ENCODE measurements at regions not wholly inside any gene's neighbourhood (a gene's known extent, or its start where the extent isn't known, plus 50 kb on each side); places are given as distances from the start of the nearest gene placed in this dataset.

GRCh38 chr4:187552781-187553180 lies 442.8 kb upstream of the ZFP42 start:
- Histone ChIP-seq H3K4me1 (ENCODE audit: control insufficient read depth, insufficient read depth, low read length, poor library complexity, severe bottlenecking) (peaks cover 4% of the 10 kb centered on the region), H3K27ac (ENCODE audit: low read depth, low read length, severe bottlenecking) (no peak overlapping the region), H3K9me3 (ENCODE audit: control insufficient read depth, low read length) (no peaks in the 10 kb centered on the region), H3K36me3 (ENCODE audit: control insufficient read depth, insufficient read depth, low read length) (no peaks in the 10 kb centered on the region), H3K4me3 (ENCODE audit: extremely low read depth, insufficient read depth, low read length, poor library complexity, severe bottlenecking) (no peak overlapping the region)
- WGBS, 2 experiments (ENCODE audit: insufficient coverage in 2 of 2): no CpG with 5 or more reads among the region's 4 CpGs

GRCh38 chr4:187555174-187555573 lies 440.4 kb upstream of the ZFP42 start:
- Histone ChIP-seq H3K4me1 (ENCODE audit: control insufficient read depth, insufficient read depth, low read length, poor library complexity, severe bottlenecking) (peaks cover 9% of the 10 kb centered on the region), H3K36me3 (ENCODE audit: control insufficient read depth, insufficient read depth, low read length) (no peaks in the 10 kb centered on the region)

GRCh38 chr4:187558391-187558790 lies 437.2 kb upstream of the ZFP42 start:
- H3K9me3 ChIP-seq (ENCODE audit: control insufficient read depth, low read length): no peaks in the 10 kb centered on the region
- H3K4me3 ChIP-seq (ENCODE audit: extremely low read depth, insufficient read depth, low read length, poor library complexity, severe bottlenecking): no peak overlapping the region
- no CpG with 5 or more reads among the region's 1 CpG for WGBS, 2 experiments (ENCODE audit: insufficient coverage in 2 of 2)
- H3K4me1 ChIP-seq (ENCODE audit: control insufficient read depth, insufficient read depth, low read length, poor library complexity, severe bottlenecking): peaks cover 7% of the 10 kb centered on the region
- no peak overlapping the region for H3K27ac ChIP-seq (ENCODE audit: low read depth, low read length, severe bottlenecking)
- no peaks in the 10 kb centered on the region for H3K36me3 ChIP-seq (ENCODE audit: control insufficient read depth, insufficient read depth, low read length)

More at GRCh38 chr4:187555174-187555573, 440.4 kb upstream of the ZFP42 start:
- Histone ChIP-seq H3K9me3 (ENCODE audit: control insufficient read depth, low read length) (no peaks in the 10 kb centered on the region), H3K27ac (ENCODE audit: low read depth, low read length, severe bottlenecking) (no peak overlapping the region), H3K4me3 (ENCODE audit: extremely low read depth, insufficient read depth, low read length, poor library complexity, severe bottlenecking) (no peak overlapping the region)

GRCh38 chr4:187562345-187562744 lies 433.2 kb upstream of the ZFP42 start:
- H3K27ac ChIP-seq (ENCODE audit: low read depth, low read length, severe bottlenecking): no peak overlapping the region
- H3K4me3 ChIP-seq (ENCODE audit: extremely low read depth, insufficient read depth, low read length, poor library complexity, severe bottlenecking): no peak overlapping the region
- peaks cover 7% of the 10 kb centered on the region for H3K4me1 ChIP-seq (ENCODE audit: control insufficient read depth, insufficient read depth, low read length, poor library complexity, severe bottlenecking)

GRCh38 chr4:187565416-187565815 lies 430.2 kb upstream of the ZFP42 start:
- H3K36me3 ChIP-seq (ENCODE audit: control insufficient read depth, insufficient read depth, low read length): no peaks in the 10 kb centered on the region
- WGBS, 2 experiments (ENCODE audit: insufficient coverage in 2 of 2): 86% methylated on average over 8 to 10 of the region's 11 CpGs
- no peak overlapping the region for H3K4me3 ChIP-seq (ENCODE audit: extremely low read depth, insufficient read depth, low read length, poor library complexity, severe bottlenecking)

More at GRCh38 chr4:187562345-187562744, 433.2 kb upstream of the ZFP42 start:
- no peaks in the 10 kb centered on the region for H3K9me3 ChIP-seq (ENCODE audit: control insufficient read depth, low read length)
- WGBS, 2 experiments (ENCODE audit: insufficient coverage in 2 of 2): 86 to 100% methylated on average over 1 to 4 of the region's 7 CpGs
- H3K36me3 ChIP-seq (ENCODE audit: control insufficient read depth, insufficient read depth, low read length): no peaks in the 10 kb centered on the region

GRCh38 chr4:187569871-187570270 lies 425.7 kb upstream of the ZFP42 start:
- H3K4me1 ChIP-seq (ENCODE audit: control insufficient read depth, insufficient read depth, low read length, poor library complexity, severe bottlenecking): no peaks in the 10 kb centered on the region
- H3K4me3 ChIP-seq (ENCODE audit: extremely low read depth, insufficient read depth, low read length, poor library complexity, severe bottlenecking): no peak overlapping the region
- H3K36me3 ChIP-seq (ENCODE audit: control insufficient read depth, insufficient read depth, low read length): no peaks in the 10 kb centered on the region
- no peaks in the 10 kb centered on the region for H3K9me3 ChIP-seq (ENCODE audit: control insufficient read depth, low read length)
- WGBS, 2 experiments (ENCODE audit: insufficient coverage in 2 of 2): 100% methylated on average over 1 of the region's 6 CpGs; no CpG with 5 or more reads in 1 of the 2 experiments
- no peak overlapping the region for H3K27ac ChIP-seq (ENCODE audit: low read depth, low read length, severe bottlenecking)

More at GRCh38 chr4:187565416-187565815, 430.2 kb upstream of the ZFP42 start:
- Histone ChIP-seq H3K27ac (ENCODE audit: low read depth, low read length, severe bottlenecking) (no peak overlapping the region), H3K4me1 (ENCODE audit: control insufficient read depth, insufficient read depth, low read length, poor library complexity, severe bottlenecking) (no peaks in the 10 kb centered on the region), H3K9me3 (ENCODE audit: control insufficient read depth, low read length) (no peaks in the 10 kb centered on the region)

GRCh38 chr4:187575706-187576105 lies 419.9 kb upstream of the ZFP42 start:
- Histone ChIP-seq H3K36me3 (ENCODE audit: control insufficient read depth, insufficient read depth, low read length) (no peaks in the 10 kb centered on the region), H3K4me3 (ENCODE audit: extremely low read depth, insufficient read depth, low read length, poor library complexity, severe bottlenecking) (no peak overlapping the region), H3K27ac (ENCODE audit: low read depth, low read length, severe bottlenecking) (no peak overlapping the region), H3K4me1 (ENCODE audit: control insufficient read depth, insufficient read depth, low read length, poor library complexity, severe bottlenecking) (no peaks in the 10 kb centered on the region), H3K9me3 (ENCODE audit: control insufficient read depth, low read length) (no peaks in the 10 kb centered on the region)
- WGBS, 2 experiments (ENCODE audit: insufficient coverage in 2 of 2): 80% methylated on average over 2 of the region's 2 CpGs; no CpG with 5 or more reads in 1 of the 2 experiments

- H3K4me1 ChIP-seq (ENCODE audit: control insufficient read depth, insufficient read depth, low read length, poor library complexity, severe bottlenecking): no peaks in the 10 kb centered on the region
- H3K9me3 ChIP-seq (ENCODE audit: control insufficient read depth, low read length): no peaks in the 10 kb centered on the region
- H3K4me3 ChIP-seq (ENCODE audit: extremely low read depth, insufficient read depth, low read length, poor library complexity, severe bottlenecking): no peak overlapping the region
- no peaks in the 10 kb centered on the region for H3K36me3 ChIP-seq (ENCODE audit: control insufficient read depth, insufficient read depth, low read length)
- no peak overlapping the region for H3K27ac ChIP-seq (ENCODE audit: low read depth, low read length, severe bottlenecking)
Measured at GRCh38 chr4:187576751-187577150, 418.8 kb upstream of the ZFP42 start.

GRCh38 chr4:187577941-187578480 lies 417.6 kb upstream of the ZFP42 start:
- Histone ChIP-seq H3K4me3 (ENCODE audit: extremely low read depth, insufficient read depth, low read length, poor library complexity, severe bottlenecking) (no peak overlapping the region), H3K4me1 (ENCODE audit: control insufficient read depth, insufficient read depth, low read length, poor library complexity, severe bottlenecking) (no peaks in the 10 kb centered on the region), H3K9me3 (ENCODE audit: control insufficient read depth, low read length) (no peaks in the 10 kb centered on the region), H3K36me3 (ENCODE audit: control insufficient read depth, insufficient read depth, low read length) (no peaks in the 10 kb centered on the region), H3K27ac (ENCODE audit: low read depth, low read length, severe bottlenecking) (no peak overlapping the region)
- 87 to 93% methylated on average over 6 of the region's 6 CpGs for WGBS, 2 experiments (ENCODE audit: insufficient coverage in 2 of 2)

GRCh38 chr4:187586892-187587291 lies 408.7 kb upstream of the ZFP42 start:
- Histone ChIP-seq H3K4me3 (ENCODE audit: extremely low read depth, insufficient read depth, low read length, poor library complexity, severe bottlenecking) (no peak overlapping the region), H3K27ac (ENCODE audit: low read depth, low read length, severe bottlenecking) (no peak overlapping the region), H3K36me3 (ENCODE audit: control insufficient read depth, insufficient read depth, low read length) (no peaks in the 10 kb centered on the region), H3K4me1 (ENCODE audit: control insufficient read depth, insufficient read depth, low read length, poor library complexity, severe bottlenecking) (no peaks in the 10 kb centered on the region), H3K9me3 (ENCODE audit: control insufficient read depth, low read length) (no peaks in the 10 kb centered on the region)
- 86 to 90% methylated on average over 2 of the region's 7 CpGs for WGBS, 2 experiments (ENCODE audit: insufficient coverage in 2 of 2)

GRCh38 chr4:187598196-187598595 lies 397.4 kb upstream of the ZFP42 start:
- WGBS, 2 experiments (ENCODE audit: insufficient coverage in 2 of 2): 87 to 100% methylated on average over 2 to 3 of the region's 5 CpGs
- Histone ChIP-seq H3K27ac (ENCODE audit: low read depth, low read length, severe bottlenecking) (no peak overlapping the region), H3K9me3 (ENCODE audit: control insufficient read depth, low read length) (no peaks in the 10 kb centered on the region), H3K4me1 (ENCODE audit: control insufficient read depth, insufficient read depth, low read length, poor library complexity, severe bottlenecking) (peaks cover 12% of the 10 kb centered on the region), H3K4me3 (ENCODE audit: extremely low read depth, insufficient read depth, low read length, poor library complexity, severe bottlenecking) (no peak overlapping the region), H3K36me3 (ENCODE audit: control insufficient read depth, insufficient read depth, low read length) (no peaks in the 10 kb centered on the region)
